GM13977 (cell line): ENCODE measurements at regions not wholly inside any gene's neighbourhood (a gene's known extent, or its start where the extent isn't known, plus 50 kb on each side); places are given as distances from the start of the nearest gene placed in this dataset.

Experiments
- DNase-seq: peaks from one replicate; pipeline ENCODE4 v3.0.0; 2012; ENCODE audit warnings: low spot score
- in situ Hi-C: fragments of 300-500 bp; cut with MboI; formaldehyde crosslinking; loops from one replicate; pipeline ENCODE4 v1.12.0; 2022; ENCODE audit warnings: low sequenced_read_pairs, low pct_unique_long_range_greater_than_20kb, mixed read lengths, inconsistent platforms; ENCODE audit not compliant: unreplicated experiment
- TF ChIP-seq, protein P1 (sequence below): IDR thresholded peaks from 2 replicates; pipeline ENCODE4 v1.5.1; 2012; ENCODE audit warnings: mild to moderate bottlenecking, control low read depth; ENCODE audit not compliant: insufficient read depth; ENCODE audit errors: extremely low read depth, missing control alignments

DNA sequence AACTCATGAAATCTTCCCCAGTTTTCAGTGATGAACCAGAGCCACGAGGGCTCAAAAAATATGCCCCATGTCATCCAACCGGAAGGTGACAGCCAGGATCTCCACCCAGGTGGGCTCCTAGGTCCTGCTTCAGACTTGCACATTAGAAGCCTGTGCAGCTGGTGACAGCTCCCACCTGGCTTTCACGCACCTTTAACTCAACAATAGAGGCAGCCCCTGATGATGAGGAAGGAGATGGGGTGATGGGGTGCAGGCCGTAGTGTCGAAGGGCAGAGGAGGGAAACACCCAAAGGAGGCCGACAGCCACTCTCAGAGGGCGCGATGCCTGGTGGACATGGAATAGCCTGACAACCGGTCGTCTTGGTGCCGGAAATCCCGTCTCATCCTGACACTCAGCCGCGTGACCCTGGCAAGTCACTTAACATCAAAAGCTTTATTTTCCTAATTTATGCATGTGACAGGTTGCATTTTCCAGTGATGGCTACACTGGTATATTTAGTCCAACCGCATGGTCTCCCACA, 118.0 kb downstream of the SOX1 start:
- DNase-seq, result no peak

DNA sequence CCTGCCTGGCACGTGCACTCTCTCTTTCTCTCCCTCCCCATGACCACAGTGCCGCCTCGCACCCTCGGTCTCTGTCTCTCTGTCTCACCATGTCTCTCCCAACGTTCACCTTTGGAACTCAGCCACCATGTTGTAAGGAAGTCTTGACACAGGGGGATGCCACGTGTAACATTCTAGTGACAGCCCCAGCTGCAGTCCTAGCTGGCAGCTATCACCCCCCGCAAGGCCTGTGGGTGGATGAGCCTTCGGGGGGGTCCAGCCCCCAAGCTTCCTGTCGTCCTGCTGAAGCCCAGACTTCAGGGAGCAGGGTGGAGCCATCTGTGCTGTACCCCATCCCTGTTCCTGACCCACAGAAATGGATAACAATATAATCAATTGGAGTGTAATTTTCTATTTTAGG, 118.5 kb downstream of the SOX1 start:
- TF ChIP-seq, protein P1, sequence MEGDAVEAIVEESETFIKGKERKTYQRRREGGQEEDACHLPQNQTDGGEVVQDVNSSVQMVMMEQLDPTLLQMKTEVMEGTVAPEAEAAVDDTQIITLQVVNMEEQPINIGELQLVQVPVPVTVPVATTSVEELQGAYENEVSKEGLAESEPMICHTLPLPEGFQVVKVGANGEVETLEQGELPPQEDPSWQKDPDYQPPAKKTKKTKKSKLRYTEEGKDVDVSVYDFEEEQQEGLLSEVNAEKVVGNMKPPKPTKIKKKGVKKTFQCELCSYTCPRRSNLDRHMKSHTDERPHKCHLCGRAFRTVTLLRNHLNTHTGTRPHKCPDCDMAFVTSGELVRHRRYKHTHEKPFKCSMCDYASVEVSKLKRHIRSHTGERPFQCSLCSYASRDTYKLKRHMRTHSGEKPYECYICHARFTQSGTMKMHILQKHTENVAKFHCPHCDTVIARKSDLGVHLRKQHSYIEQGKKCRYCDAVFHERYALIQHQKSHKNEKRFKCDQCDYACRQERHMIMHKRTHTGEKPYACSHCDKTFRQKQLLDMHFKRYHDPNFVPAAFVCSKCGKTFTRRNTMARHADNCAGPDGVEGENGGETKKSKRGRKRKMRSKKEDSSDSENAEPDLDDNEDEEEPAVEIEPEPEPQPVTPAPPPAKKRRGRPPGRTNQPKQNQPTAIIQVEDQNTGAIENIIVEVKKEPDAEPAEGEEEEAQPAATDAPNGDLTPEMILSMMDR, result no peak
- no peak for DNase-seq
- in situ Hi-C loops, result no loop called here

More for the DNA sequence above, 118.0 kb downstream of the SOX1 start:
- TF ChIP-seq, protein P1, result no peak
- in situ Hi-C loops, result no loop called here

DNA sequence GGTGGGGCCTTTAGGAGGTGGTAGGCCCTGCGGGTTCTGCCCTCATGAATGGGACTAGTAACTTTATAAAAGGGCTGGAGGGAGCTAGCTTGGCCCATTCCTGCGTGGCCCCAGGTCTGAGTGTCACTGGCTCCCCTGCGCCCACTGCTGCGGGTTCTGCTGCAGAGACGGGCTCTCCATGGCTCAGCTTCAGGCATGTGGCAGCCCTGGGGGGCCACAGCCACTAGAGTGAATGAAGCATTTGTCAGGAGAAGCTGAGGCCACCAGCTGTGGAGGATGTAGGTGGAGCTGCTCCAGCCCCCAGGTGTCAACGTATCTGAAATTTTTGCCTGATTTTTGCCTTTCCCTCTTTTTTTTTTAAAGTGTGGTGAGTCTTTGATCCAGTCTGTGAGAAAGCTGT, 119.1 kb downstream of the SOX1 start:
- DNase-seq, result no peak
- TF ChIP-seq, protein P1, result no peak
- in situ Hi-C loops, result no loop called here

DNA sequence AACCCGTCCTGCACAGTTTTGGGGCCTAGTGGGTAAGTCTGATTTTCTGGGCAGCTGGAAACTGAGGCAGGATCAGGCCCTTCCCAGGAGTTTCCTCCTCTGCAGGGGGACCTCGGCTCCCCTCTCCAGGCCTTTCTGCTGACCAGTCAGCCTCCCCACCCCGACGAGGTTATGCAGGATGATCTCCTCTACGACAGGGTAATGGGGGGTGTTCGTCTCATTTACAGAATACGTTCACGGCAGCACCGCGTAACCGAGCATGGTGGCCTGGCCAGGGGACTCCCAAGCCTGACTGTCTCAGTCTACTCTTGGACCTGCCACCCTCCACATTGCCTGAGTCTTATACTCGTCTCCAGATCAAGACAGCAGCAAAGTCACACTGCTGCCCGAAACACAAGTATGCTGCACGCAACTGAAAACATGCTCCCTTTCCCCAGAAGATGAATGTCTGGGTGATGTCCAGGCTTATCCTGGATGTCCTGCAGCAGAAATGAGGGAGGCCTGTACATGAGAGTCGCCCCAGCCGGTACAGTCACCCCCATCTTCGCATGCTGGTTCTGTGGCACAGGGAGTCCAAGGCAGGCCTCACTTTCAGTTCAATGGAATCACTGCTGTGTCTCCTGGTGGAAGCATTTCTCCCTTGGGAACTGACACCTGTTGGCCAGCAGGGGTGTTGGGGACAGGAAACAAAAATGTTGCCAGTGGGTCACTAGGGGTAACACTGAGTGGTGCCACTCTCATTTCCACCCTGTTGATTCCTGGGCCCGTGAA, 120.8 kb downstream of the SOX1 start:
- TF ChIP-seq, protein P1, result no peak
- in situ Hi-C loops, result no loop called here
- no peak for DNase-seq

DNA sequence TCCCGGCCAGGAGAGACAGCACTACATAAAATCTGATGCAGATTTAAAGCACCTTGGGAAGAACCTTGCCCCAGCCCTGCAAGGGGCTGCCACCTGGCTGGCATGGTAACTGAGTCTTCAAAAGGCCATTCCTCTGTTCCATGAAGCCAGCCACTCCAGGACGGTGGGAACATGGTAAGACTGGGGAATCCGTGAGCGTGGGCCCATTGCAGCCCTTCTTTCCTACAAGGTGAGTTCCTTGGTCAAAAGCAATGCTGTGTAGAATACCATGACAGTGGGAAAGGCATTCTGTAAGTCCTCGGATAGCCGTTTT, 121.3 kb downstream of the SOX1 start:
- no peak for DNase-seq
- in situ Hi-C loops, result no loop called here
- TF ChIP-seq, protein P1, result no peak

DNA sequence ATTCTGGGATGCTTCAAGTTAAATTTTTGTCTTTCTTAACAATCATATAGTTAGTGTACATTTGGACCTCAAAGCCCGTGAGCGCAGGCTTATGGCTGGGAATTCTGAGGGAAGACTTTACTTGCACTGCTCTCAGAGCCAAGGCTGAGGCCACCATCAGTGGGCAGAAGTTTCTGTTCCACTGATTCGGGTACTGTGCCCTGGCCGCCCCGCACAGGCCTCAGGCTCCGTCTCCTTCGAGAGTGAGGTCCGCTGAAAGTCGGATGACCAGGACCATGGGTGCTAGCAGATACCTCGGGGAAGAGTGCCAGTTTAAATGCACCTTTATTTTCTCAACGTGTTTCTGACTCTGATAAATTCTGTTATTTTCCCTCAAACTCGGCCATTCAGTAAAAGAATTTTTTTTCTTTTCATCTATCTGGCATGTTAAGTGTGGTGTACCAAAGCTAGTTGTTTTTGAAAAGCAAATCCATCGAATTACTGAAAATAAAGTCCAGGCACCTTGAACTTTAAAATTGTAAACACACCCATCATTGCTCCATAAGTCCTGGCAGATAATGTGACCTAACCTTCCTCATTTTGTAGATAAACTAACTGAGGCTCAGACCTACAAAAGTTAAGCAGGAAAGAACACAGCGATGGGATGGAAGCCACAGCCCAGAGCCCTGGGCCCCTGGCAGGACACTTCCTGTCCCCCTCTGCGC, 126.7 kb downstream of the SOX1 start:
- TF ChIP-seq, protein P1, result no peak
- in situ Hi-C loops, result no loop called here
- no peak for DNase-seq
